ENCODE measurements at regions not wholly inside any gene's neighbourhood (a gene's known extent, or its start where the extent isn't known, plus 50 kb on each side); places are given as distances from the start of the nearest gene placed in this dataset.
A peak's percentile ranks its signal among the peaks of the same experiment; 100 is the strongest.

- H3K4me3 ChIP-seq, result no peak overlapping the region
- H3K4me1 ChIP-seq (ENCODE audit: insufficient read depth), result peaks cover 1% of the 10 kb centered on the region
- WGBS, 3 donors, result 77 to 81% (median 80%) methylated on average over 5 of the region's 5 CpGs
- TF ChIP-seq CTCF (IDR thresholded peaks at IDR 0.05) (no peak), EP300 (IDR thresholded peaks at IDR 0.05) (no peak), POLR2A (IDR thresholded peaks at IDR 0.05) (no peak)
- DNase-seq, result no peak
- H3K27me3 ChIP-seq, result no peaks in the 10 kb centered on the region
- H3K9me3 ChIP-seq, result no peaks in the 10 kb centered on the region
- intact Hi-C loops (cut with DNase I), result loop anchor here in 2 of 4 donors (10.0 kb wide), 1 partner anchor 182 kb away; no protein-coding TSS in a partner anchor
- no peak overlapping the region for H3K27ac ChIP-seq
- no peaks in the 10 kb centered on the region for H3K36me3 ChIP-seq
Observed at GRCh38 chr5:74452856-74453255, 187.7 kb downstream of the ENC1 start.

GRCh38 chr5:74450095-74450494 is 190.4 kb downstream of the ENC1 start:
- intact Hi-C loops (cut with DNase I), result loop anchor here in 2 of 4 donors (10.0 kb wide), 1 partner anchor 185 kb away; no protein-coding TSS in a partner anchor
- Histone ChIP-seq H3K4me1 (ENCODE audit: insufficient read depth) (peaks cover 4% of the 10 kb centered on the region), H3K27me3 (no peaks in the 10 kb centered on the region), H3K9me3 (no peaks in the 10 kb centered on the region), H3K27ac (no peak overlapping the region), H3K4me3 (no peak overlapping the region), H3K36me3 (no peaks in the 10 kb centered on the region)
- DNase-seq, result no peak
- WGBS, 3 donors, result 62 to 77% (median 71%) methylated on average over 2 of the region's 2 CpGs
- TF ChIP-seq EP300 (IDR thresholded peaks at IDR 0.05) (no peak), POLR2A (IDR thresholded peaks at IDR 0.05) (no peak), CTCF (IDR thresholded peaks at IDR 0.05) (no peak)

GRCh38 chr5:74446725-74447241 is 193.7 kb downstream of the ENC1 start:
- Histone ChIP-seq H3K9me3 (no peaks in the 10 kb centered on the region), H3K27me3 (no peaks in the 10 kb centered on the region), H3K27ac (no peak overlapping the region), H3K4me1 (ENCODE audit: insufficient read depth) (peaks cover 4% of the 10 kb centered on the region), H3K4me3 (no peak overlapping the region), H3K36me3 (no peaks in the 10 kb centered on the region)
- peak in 2 of 5 donors; percentile 19 to 21 for DNase-seq
- 10 to 23% (median 11%) methylated on average over 12 of the region's 12 CpGs for WGBS, 3 donors
- TF ChIP-seq EP300 (IDR thresholded peaks at IDR 0.05), result no peak
- no peak for TF ChIP-seq POLR2A (IDR thresholded peaks at IDR 0.05)
- TF ChIP-seq CTCF (IDR thresholded peaks at IDR 0.05), result no peak
- intact Hi-C loops (cut with DNase I), result no loop called here

GRCh38 chr5:74442466-74442865 is 198.1 kb downstream of the ENC1 start:
- DNase-seq, result no peak
- H3K4me3 ChIP-seq, result no peak overlapping the region
- no peaks in the 10 kb centered on the region for H3K9me3 ChIP-seq
- WGBS, 3 donors, result 5 to 16% (median 10%) methylated on average over 3 of the region's 3 CpGs
- no peak overlapping the region for H3K27ac ChIP-seq
- no peaks in the 10 kb centered on the region for H3K36me3 ChIP-seq
- intact Hi-C loops (cut with DNase I), result no loop called here
- TF ChIP-seq EP300 (IDR thresholded peaks at IDR 0.05), result no peak
- TF ChIP-seq POLR2A (IDR thresholded peaks at IDR 0.05), result no peak
- TF ChIP-seq CTCF (IDR thresholded peaks at IDR 0.05), result no peak
- H3K4me1 ChIP-seq (ENCODE audit: insufficient read depth), result peaks cover 3% of the 10 kb centered on the region
- H3K27me3 ChIP-seq, result no peaks in the 10 kb centered on the region

Data from ovary (tissue), 7 donors.